ENCODE measurements at regions not wholly inside any gene's neighbourhood (a gene's known extent, or its start where the extent isn't known, plus 50 kb on each side); places are given as distances from the start of the nearest gene placed in this dataset.

GRCh38 chr7:84399661-84400060 lies 205.1 kb upstream of the SEMA3A start:
- no peak for TF ChIP-seq CTCF (IDR thresholded peaks at IDR 0.05; ENCODE audit: poor library complexity)
- no peak for TF ChIP-seq EZH2phosphoT487 (IDR thresholded peaks at IDR 0.05; ENCODE audit: low read depth, severe bottlenecking, unreplicated experiment)
- no peak for TF ChIP-seq EZH2 (IDR thresholded peaks at IDR 0.05; ENCODE audit: borderline replicate concordance)
